SK-N-SH (cell line): ENCODE measurements at regions not wholly inside any gene's neighbourhood (a gene's known extent, or its start where the extent isn't known, plus 50 kb on each side); places are given as distances from the start of the nearest gene placed in this dataset.

Source experiments
- CTCF ChIA-PET: fragments of 300-600, 350-600 bp; formaldehyde crosslinking; extraction: SDS; loops from one replicate; lab custom pipeline; 2021; lab: Yijun Ruan, JAX
- POLR2A ChIA-PET: fragments of 350-600 bp; sonication (Branson Sonifier 250); formaldehyde crosslinking; extraction: SDS; loops from one replicate; lab custom pipeline; 2020; ENCODE audit warnings: antibody characterized with exemption, inconsistent platforms; lab: Yijun Ruan, JAX
- DNase-seq: peaks from one replicate; pipeline ENCODE4 v3.0.0; 2012
- H2AFZ ChIP-seq: fragments of 200-600 bp; sonication (generic); 2 replicates; pipeline ENCODE4 v1.8.1; 2016; ENCODE audit warnings: antibody characterized with exemption, mild to moderate bottlenecking, low read depth
- H3F3A ChIP-seq: fragments of 200-600 bp; sonication (generic); replicated peaks from 2 replicates; pipeline ENCODE3; 2016; ENCODE audit warnings: antibody characterized with exemption, mild to moderate bottlenecking; ENCODE audit not compliant: insufficient read depth
- H3K27ac ChIP-seq, 2 experiments: fragments of 200-500 bp in 1 of 2; fragments of 200-600 bp in 1 of 2; sonication (Bioruptor generic) in 1 of 2; sonication (generic), shearing (Covaris generic) in 1 of 2; 2 replicates each; pipeline versions ENCODE4 v1.5.1 to v1.6.1; 2014 to 2016; ENCODE audit warnings: low read depth in 2 of 2, inconsistent platforms in 1 of 2, low read length in 1 of 2, mild to moderate bottlenecking in 1 of 2, mixed read lengths in 1 of 2
- H3K27me3 ChIP-seq: fragments of 200-600 bp; sonication (generic), shearing (Covaris generic); 2 replicates; pipeline ENCODE4 v1.6.1; 2016; ENCODE audit warnings: mixed run types; ENCODE audit not compliant: insufficient read depth
- H3K36me3 ChIP-seq, 2 experiments: fragments of 200-500 bp in 1 of 2; fragments of 200-600 bp in 1 of 2; sonication (Bioruptor generic) in 1 of 2; sonication (generic) in 1 of 2; replicated peaks in 1 of 2; 2 replicates each; pipeline versions ENCODE3 to v1.5.1; 2014 to 2016; ENCODE audit warnings: low read length in 1 of 2, mild to moderate bottlenecking in 1 of 2; ENCODE audit not compliant: insufficient read depth in 2 of 2, control insufficient read depth in 1 of 2
- H3K4me1 ChIP-seq, 2 experiments: fragments of 200-500 bp in 1 of 2; fragments of 200-600 bp in 1 of 2; sonication (Bioruptor generic) in 1 of 2; sonication (generic), shearing (Covaris generic) in 1 of 2; 2 replicates each; pipeline versions ENCODE4 v1.5.1 to v1.6.1; 2014 to 2016; ENCODE audit warnings: low read depth in 1 of 2, low read length in 1 of 2, mixed run types in 1 of 2; ENCODE audit not compliant: insufficient read depth in 2 of 2, control insufficient read depth in 1 of 2
- H3K4me2 ChIP-seq: fragments of 200-600 bp; sonication (generic), shearing (Covaris generic); 2 replicates; pipeline ENCODE4 v1.6.1; 2017; ENCODE audit warnings: mixed run types
- H3K4me3 ChIP-seq, 2 experiments: fragments of 200-500 bp in 1 of 2; fragments of 200-600 bp in 1 of 2; sonication (Bioruptor generic) in 1 of 2; sonication (generic), shearing (Covaris generic) in 1 of 2; 2 replicates each; pipeline versions ENCODE4 v1.5.1 to v1.8.1; 2014 to 2016; ENCODE audit warnings: low read depth in 2 of 2, inconsistent platforms in 1 of 2, low read length in 1 of 2, mild to moderate bottlenecking in 1 of 2, mixed read lengths in 1 of 2, moderate library complexity in 1 of 2
- H3K79me2 ChIP-seq: fragments of 200-600 bp; sonication (generic); 2 replicates; pipeline ENCODE4 v1.8.1; 2017; ENCODE audit warnings: mild to moderate bottlenecking; ENCODE audit not compliant: insufficient read depth
- H3K9ac ChIP-seq: fragments of 200-600 bp; sonication (generic); 2 replicates; pipeline ENCODE4 v1.6.1; 2017; ENCODE audit warnings: mixed run types
- H3K9me2 ChIP-seq: fragments of 200-600 bp; sonication (generic); 2 replicates; pipeline ENCODE4 v1.6.1; 2017; ENCODE audit warnings: mixed run types
- H3K9me3 ChIP-seq: fragments of 200-600 bp; sonication (generic); 2 replicates; pipeline ENCODE4 v1.6.1; 2017; ENCODE audit warnings: mixed run types, mild to moderate bottlenecking, moderate library complexity
- H4K20me1 ChIP-seq: fragments of 200-600 bp; sonication (generic); 2 replicates; pipeline ENCODE4 v1.6.1; 2017; ENCODE audit warnings: mild to moderate bottlenecking, mixed run types; ENCODE audit not compliant: insufficient read depth
- EP300 ChIP-seq, 2 experiments: IDR thresholded peaks; 2 replicates each; pipeline versions ENCODE4 v1.4.0 to v1.6.1; 2012; ENCODE audit warnings: borderline replicate concordance in 1 of 2, low read depth in 1 of 2, low read length in 1 of 2
- EZH2phosphoT487 ChIP-seq: fragments of 200-600 bp; sonication (generic); IDR thresholded peaks from 2 replicates; pipeline ENCODE4 v1.6.1; 2017; ENCODE audit warnings: low read depth, mixed run types, mild to moderate bottlenecking, antibody characterized with exemption, moderate library complexity, borderline replicate concordance
- FOSL2 ChIP-seq: IDR thresholded peaks from 2 replicates; pipeline ENCODE4 v1.4.0; 2012; ENCODE audit warnings: low read depth, mild to moderate bottlenecking, moderate library complexity, borderline replicate concordance
- FOXJ3 ChIP-seq: sonication (generic); formaldehyde crosslinking; IDR thresholded peaks from 2 replicates; pipeline ENCODE4 v1.5.1; 2020; ENCODE audit warnings: mild to moderate bottlenecking, missing genetic modification reagents
- FOXM1 ChIP-seq: IDR thresholded peaks from 2 replicates; pipeline ENCODE4 v1.4.0; 2012; ENCODE audit warnings: low read depth, mild to moderate bottlenecking
- GABPA ChIP-seq: IDR thresholded peaks from 2 replicates; pipeline ENCODE4 v1.4.0; 2012; ENCODE audit warnings: low read depth, mild to moderate bottlenecking
- GATA2 ChIP-seq: sonication (generic); formaldehyde crosslinking; IDR thresholded peaks from 2 replicates; pipeline ENCODE4 v1.5.0; 2020; ENCODE audit warnings: mild to moderate bottlenecking, missing genetic modification reagents
- IRF3 ChIP-seq: fragments of 150-350 bp; IDR thresholded peaks from 2 replicates; pipeline ENCODE4 v1.6.1; 2016; ENCODE audit warnings: mild to moderate bottlenecking, low read depth, low read length
- JUND ChIP-seq: IDR thresholded peaks from 2 replicates; pipeline ENCODE4 v1.4.0; 2012
- MEF2A ChIP-seq: IDR thresholded peaks from 2 replicates; pipeline ENCODE4 v1.4.0; 2012; ENCODE audit warnings: low read depth, borderline replicate concordance
- NRF1 ChIP-seq: IDR thresholded peaks from 2 replicates; pipeline ENCODE4 v1.6.1; 2012; ENCODE audit warnings: low read depth, mild to moderate bottlenecking, low read length
- RXRA ChIP-seq: IDR thresholded peaks from 2 replicates; pipeline ENCODE4 v1.4.0; 2012; ENCODE audit warnings: low read depth, mild to moderate bottlenecking, borderline replicate concordance
- SIN3A ChIP-seq: IDR thresholded peaks from 2 replicates; pipeline ENCODE4 v1.6.1; 2012; ENCODE audit warnings: low read depth, mild to moderate bottlenecking, low read length, moderate library complexity, borderline replicate concordance
- SMC3 ChIP-seq: IDR thresholded peaks from 2 replicates; pipeline ENCODE4 v1.6.1; 2012; ENCODE audit warnings: low read depth, low read length, improper control_type of control experiment
- TAF1 ChIP-seq: IDR thresholded peaks from 2 replicates; pipeline ENCODE4 v1.6.1; 2012; ENCODE audit warnings: low read depth, mild to moderate bottlenecking, low read length, moderate library complexity, borderline replicate concordance
- TCF12 ChIP-seq: IDR thresholded peaks from 2 replicates; pipeline ENCODE4 v1.4.0; 2012
- TEAD4 ChIP-seq: IDR thresholded peaks from 2 replicates; pipeline ENCODE4 v1.4.0; 2012; ENCODE audit warnings: mild to moderate bottlenecking, borderline replicate concordance; ENCODE audit not compliant: insufficient read depth
- YY1 ChIP-seq: IDR thresholded peaks from 2 replicates; pipeline ENCODE4 v1.4.0; 2012; ENCODE audit warnings: low read depth, mild to moderate bottlenecking
- WGBS: methylation state at CpG from one replicate; pipeline ENCODE4 v1.1.6; 2017; ENCODE audit warnings: low lambda C conversion rate; 5-methylcytosine and 5-hydroxymethylcytosine counted together
- TF ChIP-seq, protein P1 (sequence below): fragments of 150-350 bp; IDR thresholded peaks from 2 replicates; pipeline ENCODE4 v1.6.1; 2017; ENCODE audit warnings: antibody characterized with exemption, low read length, low read depth, borderline replicate concordance
- TF ChIP-seq, protein P2 (sequence below): IDR thresholded peaks from 2 replicates; pipeline ENCODE4 v1.4.0; 2012; ENCODE audit warnings: low read depth, borderline replicate concordance
- TF ChIP-seq, protein P3 (sequence below): IDR thresholded peaks from 2 replicates; pipeline ENCODE4 v1.4.0; 2012; ENCODE audit warnings: low read depth, borderline replicate concordance

DNA sequence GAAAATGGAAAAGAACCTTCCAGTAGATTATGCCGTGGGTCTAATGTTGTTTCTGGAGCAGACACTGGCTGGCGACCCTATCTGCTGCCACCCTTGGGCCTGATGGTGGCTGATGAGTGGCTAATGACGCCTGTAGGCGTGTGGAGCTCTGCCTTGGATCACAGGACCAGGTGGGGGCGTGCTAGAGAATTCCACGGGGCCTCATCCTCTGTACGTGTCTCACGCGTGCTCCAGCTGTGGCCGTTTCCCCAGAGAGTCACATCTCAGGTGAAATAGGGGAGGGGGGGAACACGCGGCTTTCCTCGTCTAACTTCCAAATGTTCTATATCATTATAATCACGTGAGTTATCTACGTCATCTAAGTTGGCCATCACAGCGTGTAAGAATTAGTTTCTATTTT, 160.9 kb upstream of the SMIM21 start:
- H3K9me2 ChIP-seq = no peaks in the 10 kb centered on the region
- no peaks in the 10 kb centered on the region for H4K20me1 ChIP-seq
- no peak for TF ChIP-seq TEAD4
- no peak for TF ChIP-seq RXRA
- TF ChIP-seq, protein P1, sequence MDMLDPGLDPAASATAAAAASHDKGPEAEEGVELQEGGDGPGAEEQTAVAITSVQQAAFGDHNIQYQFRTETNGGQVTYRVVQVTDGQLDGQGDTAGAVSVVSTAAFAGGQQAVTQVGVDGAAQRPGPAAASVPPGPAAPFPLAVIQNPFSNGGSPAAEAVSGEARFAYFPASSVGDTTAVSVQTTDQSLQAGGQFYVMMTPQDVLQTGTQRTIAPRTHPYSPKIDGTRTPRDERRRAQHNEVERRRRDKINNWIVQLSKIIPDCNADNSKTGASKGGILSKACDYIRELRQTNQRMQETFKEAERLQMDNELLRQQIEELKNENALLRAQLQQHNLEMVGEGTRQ = no peak
- TF ChIP-seq SMC3 = no peak
- TF ChIP-seq SIN3A = no peak
- no peak for TF ChIP-seq JUND
- no peak for TF ChIP-seq FOXJ3 (CRISPR knock-in tag)
- no peak for TF ChIP-seq GATA2 (CRISPR knock-in tag)
- no peak for TF ChIP-seq FOXM1
- no peak for TF ChIP-seq EZH2phosphoT487
- TF ChIP-seq, protein P2, sequence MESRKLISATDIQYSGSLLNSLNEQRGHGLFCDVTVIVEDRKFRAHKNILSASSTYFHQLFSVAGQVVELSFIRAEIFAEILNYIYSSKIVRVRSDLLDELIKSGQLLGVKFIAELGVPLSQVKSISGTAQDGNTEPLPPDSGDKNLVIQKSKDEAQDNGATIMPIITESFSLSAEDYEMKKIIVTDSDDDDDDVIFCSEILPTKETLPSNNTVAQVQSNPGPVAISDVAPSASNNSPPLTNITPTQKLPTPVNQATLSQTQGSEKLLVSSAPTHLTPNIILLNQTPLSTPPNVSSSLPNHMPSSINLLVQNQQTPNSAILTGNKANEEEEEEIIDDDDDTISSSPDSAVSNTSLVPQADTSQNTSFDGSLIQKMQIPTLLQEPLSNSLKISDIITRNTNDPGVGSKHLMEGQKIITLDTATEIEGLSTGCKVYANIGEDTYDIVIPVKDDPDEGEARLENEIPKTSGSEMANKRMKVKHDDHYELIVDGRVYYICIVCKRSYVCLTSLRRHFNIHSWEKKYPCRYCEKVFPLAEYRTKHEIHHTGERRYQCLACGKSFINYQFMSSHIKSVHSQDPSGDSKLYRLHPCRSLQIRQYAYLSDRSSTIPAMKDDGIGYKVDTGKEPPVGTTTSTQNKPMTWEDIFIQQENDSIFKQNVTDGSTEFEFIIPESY = no peak
- no peak for TF ChIP-seq YY1
- TF ChIP-seq FOSL2 = no peak
- no peak for TF ChIP-seq TAF1
- TF ChIP-seq TCF12 = no peak
- H3K4me2 ChIP-seq = no peak overlapping the region
- WGBS = 62% methylated on average over 13 of the region's 16 CpGs
- no peaks in the 10 kb centered on the region for H3K27me3 ChIP-seq
- no peak overlapping the region for H3K9ac ChIP-seq
- CTCF ChIA-PET = no interaction called here
- H3K9me3 ChIP-seq = peaks cover 22% of the 10 kb centered on the region; the same call in 1 of the 2 replicates
- H2AFZ ChIP-seq = no peak overlapping the region
- no peak overlapping the region for H3K4me3 ChIP-seq
- no peaks in the 10 kb centered on the region for H3F3A ChIP-seq
- POLR2A ChIA-PET = no interaction called here
- H3K27ac ChIP-seq = no peak overlapping the region
- no peaks in the 10 kb centered on the region for H3K36me3 ChIP-seq
- no peaks in the 10 kb centered on the region for H3K79me2 ChIP-seq
- DNase-seq = no peak
- H3K4me1 ChIP-seq = no peaks in the 10 kb centered on the region

GRCh38 chr18:75587131-75587530, 159.6 kb upstream of the SMIM21 start:
- H3K4me1 ChIP-seq = no peaks in the 10 kb centered on the region
- no peak overlapping the region for H3K27ac ChIP-seq
- no peaks in the 10 kb centered on the region for H3K79me2 ChIP-seq
- H3K27me3 ChIP-seq = no peaks in the 10 kb centered on the region
- TF ChIP-seq FOSL2 = no peak
- no peak for TF ChIP-seq FOXJ3 (CRISPR knock-in tag)
- TF ChIP-seq NRF1 = no peak
- no peak for TF ChIP-seq MEF2A
- no peak for TF ChIP-seq TEAD4
- TF ChIP-seq EP300 (IDR thresholded peaks at IDR 0.05; ENCODE audit: borderline replicate concordance in 1 of 2, low read depth in 1 of 2, low read length in 1 of 2) = no peak
- TF ChIP-seq EZH2phosphoT487 = no peak
- no peak for TF ChIP-seq TAF1
- TF ChIP-seq, protein P3, sequence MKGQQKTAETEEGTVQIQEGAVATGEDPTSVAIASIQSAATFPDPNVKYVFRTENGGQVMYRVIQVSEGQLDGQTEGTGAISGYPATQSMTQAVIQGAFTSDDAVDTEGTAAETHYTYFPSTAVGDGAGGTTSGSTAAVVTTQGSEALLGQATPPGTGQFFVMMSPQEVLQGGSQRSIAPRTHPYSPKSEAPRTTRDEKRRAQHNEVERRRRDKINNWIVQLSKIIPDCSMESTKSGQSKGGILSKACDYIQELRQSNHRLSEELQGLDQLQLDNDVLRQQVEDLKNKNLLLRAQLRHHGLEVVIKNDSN = no peak
- no peak for TF ChIP-seq IRF3
- TF ChIP-seq GABPA = no peak
- TF ChIP-seq, protein P2 = no peak
- no peak overlapping the region for H3K4me3 ChIP-seq
- H3F3A ChIP-seq = no peaks in the 10 kb centered on the region
- no peaks in the 10 kb centered on the region for H3K36me3 ChIP-seq
- no peak for DNase-seq
- H3K4me2 ChIP-seq = no peak overlapping the region
- ChIA-PET POLR2A (interaction anchor here (0.6 kb wide), 1 partner anchor 19 kb away, joined by 3 read pairs; no protein-coding TSS in a partner anchor), CTCF (interaction anchor here (0.5 kb wide), 1 partner anchor 267 kb away, joined by 3 read pairs; no protein-coding TSS in a partner anchor)
- H3K9ac ChIP-seq = no peak overlapping the region
- no peak overlapping the region for H2AFZ ChIP-seq
- no peaks in the 10 kb centered on the region for H4K20me1 ChIP-seq
- WGBS = 53% methylated on average over 6 of the region's 6 CpGs
- no peaks in the 10 kb centered on the region for H3K9me2 ChIP-seq
- H3K9me3 ChIP-seq = peaks cover 12% of the 10 kb centered on the region; the same call in 1 of the 2 replicates
